Caco-2 (cell line): ENCODE measurements at regions not wholly inside any gene's neighbourhood (a gene's known extent, or its start where the extent isn't known, plus 50 kb on each side); places are given as distances from the start of the nearest gene placed in this dataset.
A peak's percentile ranks its signal among the peaks of the same experiment; 100 is the strongest.

Source experiments
- BruUV-seq: library from RNA; stranded (reverse); fragments of 400-500 nt; replicated peaks from 2 replicates; lab custom pipeline; 2021; lab: Mats Ljungman, UMichigan
- CTCF ChIA-PET: fragments of 300-600 bp; sonication (Branson Sonifier 250); formaldehyde crosslinking; loops from one replicate; lab custom pipeline; 2022; ENCODE audit warnings: antibody characterized with exemption; lab: Charles Lee
- POLR2A ChIA-PET: fragments of 300-600 bp; sonication (Branson Sonifier 250); formaldehyde crosslinking; loops from one replicate; lab custom pipeline; 2022; ENCODE audit warnings: antibody characterized with exemption; lab: Charles Lee
- DNase-seq, 2 experiments: peaks; one replicate each; pipeline versions ENCODE4 v3.0.0 to v3.0.0-alpha.2; 2020 to 2022
- H3K27me3 ChIP-seq: replicated peaks from 2 replicates; pipeline ENCODE4 v1.6.0; 2011; ENCODE audit warnings: low read length; ENCODE audit not compliant: control insufficient read depth, insufficient read depth
- H3K36me3 ChIP-seq: 2 replicates; pipeline ENCODE4 v1.5.1; 2011; ENCODE audit warnings: low read length; ENCODE audit not compliant: control insufficient read depth, insufficient read depth
- H3K4me1 ChIP-seq: fragments of 250-450 bp; sonication (Bioruptor Pico); 2 replicates; pipeline ENCODE4 v1.5.1; 2020; ENCODE audit warnings: mild to moderate bottlenecking
- H3K4me3 ChIP-seq: 2 replicates; pipeline ENCODE4 v1.5.1; 2011; ENCODE audit warnings: low read depth, mild to moderate bottlenecking, control low read depth, low read length
- H3K9me3 ChIP-seq: fragments of 250-450 bp; sonication (Bioruptor Pico); 2 replicates; pipeline ENCODE4 v1.5.1; 2020; ENCODE audit warnings: mild to moderate bottlenecking, moderate library complexity
- H3K27ac Mint-ChIP-seq: one replicate; pipeline ENCODE4 v1.8.0; 2022; ENCODE audit warnings: mixed read lengths; ENCODE audit not compliant: unreplicated experiment
- H3K27me3 Mint-ChIP-seq: one replicate; pipeline ENCODE4 v1.8.0; 2022; ENCODE audit warnings: mixed read lengths; ENCODE audit not compliant: insufficient read depth, unreplicated experiment
- H3K36me3 Mint-ChIP-seq: one replicate; pipeline ENCODE4 v1.8.0; 2022; ENCODE audit warnings: mild to moderate bottlenecking, mixed read lengths; ENCODE audit not compliant: insufficient read depth, unreplicated experiment
- H3K4me1 Mint-ChIP-seq: one replicate; pipeline ENCODE4 v1.8.0; 2022; ENCODE audit warnings: low read depth, mixed read lengths; ENCODE audit not compliant: unreplicated experiment
- H3K4me3 Mint-ChIP-seq: one replicate; pipeline ENCODE4 v1.8.0; 2022; ENCODE audit warnings: mild to moderate bottlenecking, moderate library complexity, mixed read lengths; ENCODE audit not compliant: unreplicated experiment
- H3K9me3 Mint-ChIP-seq: one replicate; pipeline ENCODE4 v1.8.0; 2022; ENCODE audit warnings: mixed read lengths; ENCODE audit not compliant: unreplicated experiment
- CTCF ChIP-seq, 2 experiments: fragments of 200-600 bp in 1 of 2; IDR thresholded peaks; 1 replicate in 1 of 2; 2 replicates in 1 of 2; pipeline versions ENCODE4 v1.5.1 to v1.8.0; 2011 to 2022; ENCODE audit warnings: antibody characterized with exemption in 1 of 2, control low read depth in 1 of 2, inconsistent platforms in 1 of 2, low read depth in 1 of 2, low read length in 1 of 2, mild to moderate bottlenecking in 1 of 2, moderate library complexity in 1 of 2; ENCODE audit not compliant: insufficient read depth in 1 of 2, severe bottlenecking in 1 of 2, unreplicated experiment in 1 of 2
- intact Hi-C: fragments of 100-400 bp; cut with micrococcal nuclease; formaldehyde crosslinking; loops from one replicate; pipeline ENCODE4 v1.10.0; 2022; ENCODE audit not compliant: unreplicated experiment

GRCh38 chr7:118078015-118078414, 105.9 kb upstream of the LSM8 start:
- H3K27ac Mint-ChIP-seq: no peak overlapping the region
- BruUV-seq: no TSS peak
- intact Hi-C loops: no loop called here
- Histone ChIP-seq H3K36me3 (no peaks in the 10 kb centered on the region), H3K9me3 (no peaks in the 10 kb centered on the region), H3K4me3 (no peak overlapping the region), H3K27me3 (no peaks in the 10 kb centered on the region), H3K4me1 (no peaks in the 10 kb centered on the region)
- no peak overlapping the region for H3K4me3 Mint-ChIP-seq
- no peaks in the 10 kb centered on the region for H3K36me3 Mint-ChIP-seq
- ChIA-PET POLR2A (no interaction called here), CTCF (no interaction called here)
- no peak for DNase-seq
- no peaks in the 10 kb centered on the region for H3K9me3 Mint-ChIP-seq
- TF ChIP-seq CTCF (IDR thresholded peaks at IDR 0.05; ENCODE audit: insufficient read depth in 1 of 2, low read depth in 1 of 2, low read length in 1 of 2, severe bottlenecking in 1 of 2, unreplicated experiment in 1 of 2): no peak
- peaks cover 4% of the 10 kb centered on the region for H3K4me1 Mint-ChIP-seq
- peaks cover 10% of the 10 kb centered on the region for H3K27me3 Mint-ChIP-seq

GRCh38 chr7:118079369-118079768, 104.6 kb upstream of the LSM8 start:
- Mint-ChIP-seq H3K27me3 (peaks cover 10% of the 10 kb centered on the region), H3K36me3 (no peaks in the 10 kb centered on the region), H3K27ac (no peak overlapping the region), H3K9me3 (no peaks in the 10 kb centered on the region), H3K4me3 (no peak overlapping the region), H3K4me1 (peaks cover 4% of the 10 kb centered on the region)
- intact Hi-C loops: no loop called here
- CTCF ChIA-PET: no interaction called here
- TF ChIP-seq CTCF (IDR thresholded peaks at IDR 0.05; ENCODE audit: insufficient read depth in 1 of 2, low read depth in 1 of 2, low read length in 1 of 2, severe bottlenecking in 1 of 2, unreplicated experiment in 1 of 2): no peak
- no peak overlapping the region for H3K4me3 ChIP-seq
- no peaks in the 10 kb centered on the region for H3K36me3 ChIP-seq
- H3K4me1 ChIP-seq: no peaks in the 10 kb centered on the region
- BruUV-seq: no TSS peak
- no peak for DNase-seq
- no peaks in the 10 kb centered on the region for H3K9me3 ChIP-seq
- POLR2A ChIA-PET: no interaction called here
- no peaks in the 10 kb centered on the region for H3K27me3 ChIP-seq

GRCh38 chr7:118080947-118081346, 103.0 kb upstream of the LSM8 start:
- no peaks in the 10 kb centered on the region for H3K9me3 ChIP-seq
- Mint-ChIP-seq H3K27me3 (peaks cover 10% of the 10 kb centered on the region), H3K4me3 (peak overlapping the region; percentile 46), H3K9me3 (no peaks in the 10 kb centered on the region), H3K4me1 (peaks cover 4% of the 10 kb centered on the region), H3K27ac (no peak overlapping the region), H3K36me3 (no peaks in the 10 kb centered on the region)
- no peak for TF ChIP-seq CTCF (IDR thresholded peaks at IDR 0.05; ENCODE audit: insufficient read depth in 1 of 2, low read depth in 1 of 2, low read length in 1 of 2, severe bottlenecking in 1 of 2, unreplicated experiment in 1 of 2)
- CTCF ChIA-PET: interaction anchor here (0.6 kb wide), 1 partner anchor 16 kb away, joined by 4 read pairs; no protein-coding TSS in a partner anchor
- DNase-seq: peak; percentile 21 to 38
- intact Hi-C loops: loop anchor here (10.0 kb wide), 1 partner anchor 76 kb away; no protein-coding TSS in a partner anchor
- H3K4me3 ChIP-seq: no peak overlapping the region
- H3K27me3 ChIP-seq: no peaks in the 10 kb centered on the region
- no peaks in the 10 kb centered on the region for H3K4me1 ChIP-seq
- POLR2A ChIA-PET: no interaction called here
- no TSS peak for BruUV-seq
- H3K36me3 ChIP-seq: no peaks in the 10 kb centered on the region
